ENCODE measurements at regions not wholly inside any gene's neighbourhood (a gene's known extent, or its start where the extent isn't known, plus 50 kb on each side); places are given as distances from the start of the nearest gene placed in this dataset.
A peak's percentile ranks its signal among the peaks of the same experiment; 100 is the strongest.

- Histone ChIP-seq H3K27ac (ENCODE audit: insufficient read depth, low read length) (no peak overlapping the region), H3K9me1 (ENCODE audit: insufficient read depth, low read length) (no peaks in the 10 kb centered on the region; the same call in 1 of the 2 replicates), H3K9me3 (ENCODE audit: control insufficient read depth, insufficient read depth, low read length) (no peaks in the 10 kb centered on the region), H4K8ac (ENCODE audit: low read depth in 2 of 2, low read length in 2 of 2) (no peak overlapping the region), H2AK5ac (ENCODE audit: low read depth, low read length) (no peak overlapping the region), H3K4me2 (ENCODE audit: low read depth, low read length) (no peak overlapping the region), H2BK15ac (ENCODE audit: low read depth, low read length) (no peak overlapping the region), H3K14ac (replicated peaks; ENCODE audit: low read depth, low read length) (no peak overlapping the region), H3K23ac (ENCODE audit: low read depth, low read length) (no peak overlapping the region), H3K36me3 (ENCODE audit: control insufficient read depth, insufficient read depth, low read length) (no peaks in the 10 kb centered on the region), H4K20me1 (ENCODE audit: insufficient read depth, low read length) (no peaks in the 10 kb centered on the region), H4K5ac (ENCODE audit: low read depth, low read length) (no peak overlapping the region), H2BK20ac (ENCODE audit: low read depth, low read length) (no peak overlapping the region), H3K27me3 (ENCODE audit: control insufficient read depth, insufficient read depth, low read length) (no peaks in the 10 kb centered on the region), H2AK9ac (replicated peaks; ENCODE audit: low read depth, low read length, poor library complexity) (no peak overlapping the region), H2BK5ac (ENCODE audit: low read depth, low read length, poor library complexity, severe bottlenecking) (no peak overlapping the region), H3K4ac (ENCODE audit: low read depth, low read length) (no peak overlapping the region), H3K4me3 (ENCODE audit: insufficient read depth, low read depth, low read length) (no peak overlapping the region), H4K91ac (ENCODE audit: insufficient read depth, low read depth, low read length) (no peak overlapping the region), H3K79me1 (ENCODE audit: low read depth in 1 of 2, low read length in 2 of 2) (no peaks in the 10 kb centered on the region), H3K9ac (ENCODE audit: low read depth, low read length) (no peak overlapping the region), H2AFZ (replicated peaks; ENCODE audit: low read length, poor library complexity) (no peak overlapping the region), H2BK120ac (ENCODE audit: low read depth, low read length) (no peak overlapping the region), H3K18ac (ENCODE audit: low read depth, low read length) (no peak overlapping the region), H3K4me1 (ENCODE audit: control insufficient read depth, insufficient read depth, low read length) (no peaks in the 10 kb centered on the region), H3K56ac (ENCODE audit: extremely low read depth, insufficient read depth, low read length) (no peak overlapping the region)
- 20% methylated on average over 1 of the region's 2 CpGs; no CpG with 5 or more reads in 1 of the 2 experiments for WGBS, 2 experiments (ENCODE audit: extremely low coverage in 2 of 2, insufficient read length in 1 of 2)
- DNase-seq (peak; percentile 52), ATAC-seq (ENCODE audit: low read depth) (peak; percentile 72)
- no peak for TF ChIP-seq MXI1 (IDR thresholded peaks at IDR 0.05; ENCODE audit: borderline replicate concordance, low read depth, low read length)
- peak; percentile 65 for TF ChIP-seq SMC3 (IDR thresholded peaks at IDR 0.05; ENCODE audit: low read depth, low read length)
- no peak for TF ChIP-seq NFE2L2 (IDR thresholded peaks at IDR 0.05; ENCODE audit: low read depth, low read length)
- no peak for TF ChIP-seq RFX5 (IDR thresholded peaks at IDR 0.05; ENCODE audit: low read depth, low read length)
- TF ChIP-seq CEBPB (IDR thresholded peaks at IDR 0.05; ENCODE audit: low read depth, low read length), result peak; percentile 43; the same call in 1 of the 2 replicates
- no peak for TF ChIP-seq POLR2A (IDR thresholded peaks at IDR 0.05; ENCODE audit: low read depth, low read length)
- TF ChIP-seq USF2 (IDR thresholded peaks at IDR 0.05; ENCODE audit: low read depth, low read length), result no peak
- TF ChIP-seq CHD1 (IDR thresholded peaks at IDR 0.05; ENCODE audit: low read depth, low read length), result no peak
- no peak for TF ChIP-seq BHLHE40 (IDR thresholded peaks at IDR 0.05; ENCODE audit: low read depth, low read length)
- TF ChIP-seq, protein P1, sequence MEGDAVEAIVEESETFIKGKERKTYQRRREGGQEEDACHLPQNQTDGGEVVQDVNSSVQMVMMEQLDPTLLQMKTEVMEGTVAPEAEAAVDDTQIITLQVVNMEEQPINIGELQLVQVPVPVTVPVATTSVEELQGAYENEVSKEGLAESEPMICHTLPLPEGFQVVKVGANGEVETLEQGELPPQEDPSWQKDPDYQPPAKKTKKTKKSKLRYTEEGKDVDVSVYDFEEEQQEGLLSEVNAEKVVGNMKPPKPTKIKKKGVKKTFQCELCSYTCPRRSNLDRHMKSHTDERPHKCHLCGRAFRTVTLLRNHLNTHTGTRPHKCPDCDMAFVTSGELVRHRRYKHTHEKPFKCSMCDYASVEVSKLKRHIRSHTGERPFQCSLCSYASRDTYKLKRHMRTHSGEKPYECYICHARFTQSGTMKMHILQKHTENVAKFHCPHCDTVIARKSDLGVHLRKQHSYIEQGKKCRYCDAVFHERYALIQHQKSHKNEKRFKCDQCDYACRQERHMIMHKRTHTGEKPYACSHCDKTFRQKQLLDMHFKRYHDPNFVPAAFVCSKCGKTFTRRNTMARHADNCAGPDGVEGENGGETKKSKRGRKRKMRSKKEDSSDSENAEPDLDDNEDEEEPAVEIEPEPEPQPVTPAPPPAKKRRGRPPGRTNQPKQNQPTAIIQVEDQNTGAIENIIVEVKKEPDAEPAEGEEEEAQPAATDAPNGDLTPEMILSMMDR (conservative IDR thresholded peaks at IDR 0.05; ENCODE audit: low read depth, low read length), result peak; percentile 62
- peak; percentile 61 for TF ChIP-seq RAD21 (IDR thresholded peaks at IDR 0.05; ENCODE audit: low read length)
- no peak for TF ChIP-seq MAZ (IDR thresholded peaks at IDR 0.05; ENCODE audit: borderline replicate concordance, low read depth, low read length)
- BruUV-seq (replicated peaks), result no TSS peak
- in situ Hi-C loops (cut with MboI; ENCODE audit: low sequenced_read_pairs) (loop anchor here (5.0 to 10.0 kb wide), 3 partner anchors 118 to 265 kb away; no protein-coding TSS in a partner anchor), intact Hi-C loops (cut with micrococcal nuclease) (loop anchor here (1.0 to 5.0 kb wide), 3 partner anchors 122 to 262 kb away; partner anchors contain the start of gene SLIT2), dilution Hi-C loops (cut with HindIII; ENCODE audit: low sequenced_read_pairs, unreplicated experiment) (no loop called here)
- ChIA-PET CTCF (interaction anchor here (0.6 to 0.8 kb wide), 3 partner anchors 115 to 167 kb away, joined by 3 to 4 read pairs (median 3); no protein-coding TSS in a partner anchor), POLR2A (ENCODE audit: unreplicated experiment) (no interaction called here)
These were observed 170.7 kb downstream of the SLIT2 start for GRCh38 chr4:20422398-20422797.
